SJSA1 (cell line): ENCODE measurements at regions not wholly inside any gene's neighbourhood (a gene's known extent, or its start where the extent isn't known, plus 50 kb on each side); places are given as distances from the start of the nearest gene placed in this dataset.
"Not testable (repeated sequence)": the region's sequence is repeated elsewhere in the genome, so short reads cannot be mapped to it uniquely, and the experiment has no call there.

Experiments
- DNase-seq, 2 experiments: peaks; one replicate each; pipeline ENCODE4 v3.0.0-alpha.2; 2015 to 2020; ENCODE audit warnings: low spot score in 2 of 2, low read depth in 1 of 2
- H3K27ac ChIP-seq: fragments of 250-450 bp; sonication (Bioruptor Pico); 2 replicates; pipeline ENCODE4 v1.5.1; 2020; ENCODE audit warnings: mild to moderate bottlenecking, moderate library complexity
- H3K27me3 ChIP-seq: fragments of 250-450 bp; sonication (Bioruptor Pico); replicated peaks from 2 replicates; pipeline ENCODE4 v1.5.1; 2020; ENCODE audit warnings: mild to moderate bottlenecking, moderate library complexity
- H3K36me3 ChIP-seq: fragments of 250-450 bp; sonication (Bioruptor Pico); 2 replicates; pipeline ENCODE4 v1.5.1; 2020; ENCODE audit warnings: mild to moderate bottlenecking
- H3K4me1 ChIP-seq: fragments of 250-450 bp; sonication (Bioruptor Pico); replicated peaks from 2 replicates; pipeline ENCODE4 v1.6.1; 2021; ENCODE audit warnings: mild to moderate bottlenecking
- H3K4me3 ChIP-seq: fragments of 250-450 bp; sonication (Bioruptor Pico); 2 replicates; pipeline ENCODE4 v1.5.1; 2020; ENCODE audit warnings: mild to moderate bottlenecking
- H3K9me3 ChIP-seq: fragments of 250-450 bp; sonication (Bioruptor Pico); replicated peaks from 2 replicates; pipeline ENCODE4 v1.5.1; 2020; ENCODE audit warnings: mild to moderate bottlenecking

- Histone ChIP-seq H3K9me3 (no peaks in the 10 kb centered on the region), H3K4me3 (no peak overlapping the region), H3K4me1 (no peaks in the 10 kb centered on the region), H3K27ac (no peak overlapping the region), H3K36me3 (no peaks in the 10 kb centered on the region), H3K27me3 (no peaks in the 10 kb centered on the region)
- DNase-seq, result no peak
These were observed 1155.5 kb downstream of the EPHA7 start for GRCh38 chr6:92263864-92264263.

- DNase-seq, result no peak
- Histone ChIP-seq H3K27ac (no peak overlapping the region), H3K4me3 (no peak overlapping the region), H3K36me3 (no peaks in the 10 kb centered on the region), H3K4me1 (no peaks in the 10 kb centered on the region), H3K27me3 (no peaks in the 10 kb centered on the region), H3K9me3 (no peaks in the 10 kb centered on the region)
These were observed 1160.2 kb downstream of the EPHA7 start for GRCh38 chr6:92259171-92259570.

GRCh38 chr6:92243315-92243714, 1176.0 kb downstream of the EPHA7 start:
- Histone ChIP-seq H3K27ac (no peak overlapping the region), H3K9me3 (no peaks in the 10 kb centered on the region), H3K4me3 (no peak overlapping the region), H3K27me3 (no peaks in the 10 kb centered on the region), H3K36me3 (no peaks in the 10 kb centered on the region), H3K4me1 (no peaks in the 10 kb centered on the region)
- no peak for DNase-seq

- no peak for DNase-seq
- H3K36me3 ChIP-seq, result no peaks in the 10 kb centered on the region
- H3K27me3 ChIP-seq, result no peaks in the 10 kb centered on the region
- H3K4me1 ChIP-seq, result no peaks in the 10 kb centered on the region
- H3K27ac ChIP-seq, result no peak overlapping the region
- H3K4me3 ChIP-seq, result no peak overlapping the region
- H3K9me3 ChIP-seq, result no peaks in the 10 kb centered on the region
These were observed 1188.1 kb downstream of the EPHA7 start for GRCh38 chr6:92231171-92231701.

GRCh38 chr6:92219987-92220386, 1199.4 kb downstream of the EPHA7 start:
- H3K27ac ChIP-seq, H3K36me3 ChIP-seq, H3K9me3 ChIP-seq, H3K27me3 ChIP-seq, H3K4me1 ChIP-seq, DNase-seq, H3K4me3 ChIP-seq: not testable (repeated sequence)

GRCh38 chr6:92216717-92217116, 1202.6 kb downstream of the EPHA7 start:
- DNase-seq, result no peak
- Histone ChIP-seq H3K27me3 (no peaks in the 10 kb centered on the region), H3K4me3 (no peak overlapping the region), H3K36me3 (no peaks in the 10 kb centered on the region), H3K27ac (no peak overlapping the region), H3K4me1 (no peaks in the 10 kb centered on the region), H3K9me3 (no peaks in the 10 kb centered on the region)

- no peaks in the 10 kb centered on the region for H3K36me3 ChIP-seq
- H3K27ac ChIP-seq, result no peak overlapping the region
- no peak for DNase-seq
- H3K4me3 ChIP-seq, result no peak overlapping the region
- no peaks in the 10 kb centered on the region for H3K4me1 ChIP-seq
- H3K27me3 ChIP-seq, result no peaks in the 10 kb centered on the region
- H3K9me3 ChIP-seq, result no peaks in the 10 kb centered on the region
These were observed 1217.7 kb downstream of the EPHA7 start for GRCh38 chr6:92201618-92202017.

- H3K4me3 ChIP-seq, result no peak overlapping the region
- no peaks in the 10 kb centered on the region for H3K9me3 ChIP-seq
- H3K36me3 ChIP-seq, result no peaks in the 10 kb centered on the region
- no peaks in the 10 kb centered on the region for H3K4me1 ChIP-seq
- no peak for DNase-seq
- H3K27ac ChIP-seq, result no peak overlapping the region
- H3K27me3 ChIP-seq, result no peaks in the 10 kb centered on the region
These were observed 1223.0 kb downstream of the EPHA7 start for GRCh38 chr6:92196325-92196724.

- H3K27me3 ChIP-seq, result no peaks in the 10 kb centered on the region
- H3K27ac ChIP-seq, result no peak overlapping the region
- DNase-seq, result no peak
- no peak overlapping the region for H3K4me3 ChIP-seq
- H3K9me3 ChIP-seq, result no peaks in the 10 kb centered on the region
- no peaks in the 10 kb centered on the region for H3K36me3 ChIP-seq
- no peaks in the 10 kb centered on the region for H3K4me1 ChIP-seq
These were observed 1223.6 kb downstream of the EPHA7 start for GRCh38 chr6:92195796-92196195.

- Histone ChIP-seq H3K9me3 (no peaks in the 10 kb centered on the region), H3K36me3 (no peaks in the 10 kb centered on the region), H3K27me3 (no peaks in the 10 kb centered on the region), H3K27ac (no peak overlapping the region), H3K4me3 (no peak overlapping the region), H3K4me1 (no peaks in the 10 kb centered on the region)
- DNase-seq, result no peak
These were observed 1231.3 kb downstream of the EPHA7 start for GRCh38 chr6:92188016-92188415.

GRCh38 chr6:92184933-92185332, 1234.4 kb downstream of the EPHA7 start:
- Histone ChIP-seq H3K27ac (no peak overlapping the region), H3K4me3 (no peak overlapping the region), H3K4me1 (no peaks in the 10 kb centered on the region), H3K27me3 (no peaks in the 10 kb centered on the region), H3K9me3 (no peaks in the 10 kb centered on the region), H3K36me3 (no peaks in the 10 kb centered on the region)
- DNase-seq, result no peak

- no peaks in the 10 kb centered on the region for H3K9me3 ChIP-seq
- no peaks in the 10 kb centered on the region for H3K4me1 ChIP-seq
- no peaks in the 10 kb centered on the region for H3K36me3 ChIP-seq
- H3K27me3 ChIP-seq, result no peaks in the 10 kb centered on the region
- no peak for DNase-seq
- H3K4me3 ChIP-seq, result no peak overlapping the region
- no peak overlapping the region for H3K27ac ChIP-seq
These were observed 1238.0 kb downstream of the EPHA7 start for GRCh38 chr6:92181347-92181746.

GRCh38 chr6:92180090-92180489, 1239.3 kb downstream of the EPHA7 start:
- Histone ChIP-seq H3K27ac (no peak overlapping the region), H3K36me3 (no peaks in the 10 kb centered on the region), H3K4me3 (no peak overlapping the region), H3K4me1 (no peaks in the 10 kb centered on the region), H3K27me3 (no peaks in the 10 kb centered on the region), H3K9me3 (no peaks in the 10 kb centered on the region)
- DNase-seq, result no peak

GRCh38 chr6:92176666-92177065, 1242.7 kb downstream of the EPHA7 start:
- Histone ChIP-seq H3K27ac (no peak overlapping the region), H3K9me3 (no peaks in the 10 kb centered on the region)
- DNase-seq, result no peak

GRCh38 chr6:92174398-92175073, 1244.8 kb downstream of the EPHA7 start:
- Histone ChIP-seq H3K27ac (no peak overlapping the region), H3K4me3 (no peak overlapping the region), H3K9me3 (no peaks in the 10 kb centered on the region), H3K27me3 (no peaks in the 10 kb centered on the region), H3K36me3 (no peaks in the 10 kb centered on the region), H3K4me1 (no peaks in the 10 kb centered on the region)
- no peak for DNase-seq

More at GRCh38 chr6:92176666-92177065, 1242.7 kb downstream of the EPHA7 start:
- Histone ChIP-seq H3K4me3 (no peak overlapping the region), H3K27me3 (no peaks in the 10 kb centered on the region), H3K4me1 (no peaks in the 10 kb centered on the region), H3K36me3 (no peaks in the 10 kb centered on the region)
